HG02588 (cell line): ENCODE measurements at regions not wholly inside any gene's neighbourhood (a gene's known extent, or its start where the extent isn't known, plus 50 kb on each side); places are given as distances from the start of the nearest gene placed in this dataset.

Experiments used
- ATAC-seq: cut with Tn5 transposase; IDR thresholded peaks from one replicate; pipeline ENCODE4 v1.9.1; 2021; ENCODE audit warnings: mild to moderate bottlenecking, moderate library complexity; ENCODE audit not compliant: unreplicated experiment

GRCh38 chr4:100086766-100087431, 103.4 kb downstream of the DDIT4L start:
- ATAC-seq, result no peak

- no peak for ATAC-seq
These were observed 105.4 kb downstream of the DDIT4L start for GRCh38 chr4:100084892-100085291.

DNA sequence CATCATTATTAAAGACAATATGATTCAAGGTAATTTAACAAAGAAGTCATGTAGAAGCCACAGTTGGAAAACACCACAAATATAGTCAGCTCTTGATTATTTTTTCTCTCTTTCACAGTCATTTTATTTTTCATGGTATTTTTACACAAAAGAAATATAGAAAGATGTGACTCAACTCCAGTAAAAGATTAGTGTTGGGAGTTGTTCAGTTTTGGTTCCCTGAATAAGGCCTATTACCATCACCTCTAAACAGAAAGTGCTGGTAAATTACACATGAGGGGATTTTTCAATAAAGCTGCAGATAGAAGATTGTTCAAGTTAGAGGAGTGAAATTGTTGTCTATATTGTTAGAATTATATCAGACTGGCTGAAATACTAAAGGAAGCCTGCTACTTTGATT, 107.0 kb downstream of the DDIT4L start:
- peak; percentile 52 for ATAC-seq

DNA sequence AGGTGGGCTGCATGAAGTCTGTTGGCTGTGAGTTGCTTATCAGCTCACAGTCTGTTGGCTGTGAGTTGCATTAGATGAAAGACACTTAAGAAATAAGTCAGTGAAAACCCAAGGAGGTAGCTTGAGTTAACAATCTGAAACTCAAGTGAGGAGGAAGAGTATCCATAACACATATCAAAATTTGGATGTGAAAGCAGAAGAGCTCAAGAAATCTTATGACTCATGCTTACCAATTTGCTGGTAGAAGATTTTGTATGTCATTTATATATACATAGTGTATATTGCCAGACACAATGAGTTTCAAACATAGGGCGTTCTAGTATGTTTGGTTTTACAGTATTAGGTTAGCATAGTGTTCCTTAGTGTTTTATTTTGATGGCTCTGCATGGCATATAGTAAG, 107.4 kb downstream of the DDIT4L start:
- no peak for ATAC-seq

- no peak for ATAC-seq
These were observed 108.8 kb downstream of the DDIT4L start for GRCh38 chr4:100081491-100081890.

- no peak for ATAC-seq
These were observed 111.0 kb downstream of the DDIT4L start for GRCh38 chr4:100079264-100079663.

GRCh38 chr4:100076753-100077152, 113.5 kb downstream of the DDIT4L start:
- ATAC-seq, result no peak

DNA sequence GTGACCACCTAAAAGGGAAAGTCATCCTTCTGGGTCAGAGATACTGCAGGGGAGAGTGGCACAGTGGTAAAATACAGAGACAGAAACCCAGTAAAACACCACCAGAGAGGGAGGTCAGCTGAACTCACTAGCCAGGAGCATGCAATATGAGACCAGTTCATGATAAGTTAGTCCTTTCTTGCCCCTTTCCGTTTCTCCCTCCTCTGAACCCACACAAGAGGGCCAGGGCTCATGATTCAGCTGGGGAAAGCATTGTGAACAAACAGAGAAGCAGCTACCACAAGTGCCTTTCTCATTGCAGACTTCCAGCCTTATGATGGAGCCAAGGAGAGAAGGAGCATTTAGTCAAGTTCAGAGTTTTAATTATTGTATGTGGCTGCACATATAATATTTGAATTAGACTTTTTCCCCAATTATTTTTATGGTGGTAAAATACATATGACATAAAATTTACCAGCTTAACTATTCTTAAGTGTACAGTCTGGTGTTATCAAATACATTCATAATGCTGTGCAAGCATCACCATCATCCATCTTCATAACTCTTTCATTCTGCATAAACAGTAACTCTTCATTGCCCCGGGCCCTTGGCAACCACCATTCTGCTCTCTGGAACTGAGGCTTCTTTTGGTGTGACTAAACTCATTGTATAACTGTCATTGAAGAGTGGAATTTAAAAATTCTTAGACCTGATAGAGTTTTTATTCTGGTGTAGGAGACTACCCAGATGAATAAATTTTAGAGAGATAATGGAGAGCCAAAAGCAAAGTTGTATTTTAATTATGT, 114.6 kb downstream of the DDIT4L start:
- no peak for ATAC-seq

DNA sequence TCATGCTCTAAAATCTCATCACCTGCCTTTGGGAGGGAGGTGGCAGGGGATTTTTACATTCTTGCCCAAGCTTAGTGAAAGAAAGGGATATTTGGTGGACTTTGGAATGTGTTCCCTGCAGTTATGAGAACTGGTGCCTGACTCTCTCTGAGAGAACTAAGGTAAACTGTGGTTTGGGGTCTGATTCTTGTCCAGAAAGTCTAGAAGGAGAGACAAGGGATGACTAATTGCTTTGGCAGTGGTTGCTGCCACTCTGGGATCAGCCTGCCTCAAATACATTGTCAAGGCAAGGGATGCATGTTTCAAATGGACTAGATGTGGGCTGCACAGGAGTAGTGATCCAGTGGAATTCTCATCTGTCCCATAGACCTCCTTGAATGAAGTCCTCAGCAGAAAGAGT, 115.2 kb downstream of the DDIT4L start:
- no peak for ATAC-seq

DNA sequence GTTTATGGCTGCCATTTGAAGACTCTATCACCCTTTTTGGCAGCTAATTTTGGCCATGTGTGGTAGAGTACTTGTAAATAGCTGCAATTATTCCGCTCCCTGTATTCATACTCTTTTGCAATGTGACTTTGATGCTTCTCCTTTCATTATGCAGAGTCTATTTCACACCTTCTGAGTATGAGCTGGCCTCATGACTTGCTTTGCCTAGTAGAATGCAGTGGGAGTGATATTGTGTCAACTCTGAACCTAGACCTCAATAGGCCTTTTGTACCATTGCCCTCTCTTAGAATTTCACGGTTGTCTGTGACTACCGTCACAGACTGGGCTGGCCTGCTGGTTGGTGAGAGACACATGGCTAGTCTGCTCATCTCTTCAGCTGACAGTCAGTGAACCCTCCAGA, 118.8 kb downstream of the DDIT4L start:
- no peak for ATAC-seq

DNA sequence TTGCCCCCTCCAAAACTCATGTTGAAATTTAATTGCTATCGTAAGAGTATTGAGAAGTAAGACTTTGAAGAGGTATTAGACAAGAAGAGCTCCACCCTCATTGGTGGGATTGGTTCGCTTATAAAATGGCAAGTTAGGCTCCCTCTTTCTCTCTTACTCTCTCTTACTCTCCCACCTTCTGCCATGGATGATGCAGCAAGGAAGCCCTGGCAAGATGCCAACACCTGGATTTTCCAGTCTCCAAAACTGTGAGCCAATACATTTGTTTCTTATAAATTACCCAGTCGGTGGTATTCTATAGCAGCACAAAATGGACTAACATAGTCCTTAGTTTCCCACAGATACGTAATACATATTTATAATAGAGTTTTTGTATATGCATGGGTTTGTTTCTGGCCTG, 119.4 kb downstream of the DDIT4L start:
- no peak for ATAC-seq

GRCh38 chr4:100069207-100069606, 119.1 kb upstream of the H2AZ1 start:
- ATAC-seq, result no peak

GRCh38 chr4:100067255-100067654, 117.2 kb upstream of the H2AZ1 start:
- no peak for ATAC-seq

DNA sequence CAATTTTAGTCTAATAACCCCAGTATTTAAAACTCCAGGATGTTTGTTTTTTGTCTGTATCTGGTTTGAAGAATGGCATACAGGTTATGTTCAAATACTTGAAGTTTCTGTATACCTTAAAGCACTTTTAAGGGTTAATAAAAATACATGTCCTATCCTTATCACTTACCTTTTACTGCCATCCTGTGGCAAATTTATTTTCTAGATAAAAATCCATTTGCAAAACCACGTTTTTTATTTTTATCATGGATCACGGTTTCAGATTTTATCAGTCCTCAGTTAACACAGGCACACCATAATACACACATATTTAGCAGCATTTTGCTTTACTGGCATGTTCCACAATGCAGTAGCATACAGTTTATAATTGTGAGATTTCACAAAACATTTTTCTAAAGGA, 113.3 kb upstream of the H2AZ1 start:
- no peak for ATAC-seq

DNA sequence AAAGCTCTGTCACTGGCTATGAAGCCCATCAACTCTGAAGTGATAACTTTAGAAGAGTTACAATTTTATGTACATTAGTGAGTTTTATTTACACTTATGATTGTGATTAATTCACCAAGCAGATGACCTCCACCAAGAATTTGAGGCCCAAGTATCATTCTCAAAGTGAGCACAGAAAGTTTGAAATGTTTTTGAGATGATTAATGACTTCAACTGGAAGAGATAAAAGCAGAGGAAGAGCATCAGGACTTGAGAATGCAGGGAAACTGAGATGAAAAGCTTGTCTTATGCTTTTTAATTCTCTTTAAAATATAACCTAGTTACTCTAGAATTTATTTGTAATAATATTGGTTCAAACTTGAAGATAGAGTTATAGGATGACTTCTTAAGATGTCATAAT, 112.8 kb upstream of the H2AZ1 start:
- ATAC-seq, result no peak

DNA sequence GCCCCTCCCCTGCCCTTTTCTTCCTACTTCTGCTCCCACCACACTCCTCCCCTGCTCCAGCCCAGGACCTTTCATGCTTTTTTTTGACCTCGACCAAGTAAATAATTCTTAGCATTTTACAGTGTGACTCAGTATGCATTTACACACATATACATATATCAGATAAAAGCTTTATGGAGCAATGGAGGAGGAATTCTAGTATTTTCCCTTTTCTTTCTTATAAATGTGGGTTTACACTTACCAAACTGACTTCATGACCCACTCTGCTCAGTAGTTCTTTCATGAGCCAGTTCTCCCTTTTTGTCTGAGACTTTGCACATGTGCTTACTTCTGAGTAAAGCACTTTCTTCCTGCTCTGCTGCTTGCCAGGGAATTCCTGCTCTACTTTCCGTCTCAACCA, 111.8 kb upstream of the H2AZ1 start:
- ATAC-seq, result no peak

DNA sequence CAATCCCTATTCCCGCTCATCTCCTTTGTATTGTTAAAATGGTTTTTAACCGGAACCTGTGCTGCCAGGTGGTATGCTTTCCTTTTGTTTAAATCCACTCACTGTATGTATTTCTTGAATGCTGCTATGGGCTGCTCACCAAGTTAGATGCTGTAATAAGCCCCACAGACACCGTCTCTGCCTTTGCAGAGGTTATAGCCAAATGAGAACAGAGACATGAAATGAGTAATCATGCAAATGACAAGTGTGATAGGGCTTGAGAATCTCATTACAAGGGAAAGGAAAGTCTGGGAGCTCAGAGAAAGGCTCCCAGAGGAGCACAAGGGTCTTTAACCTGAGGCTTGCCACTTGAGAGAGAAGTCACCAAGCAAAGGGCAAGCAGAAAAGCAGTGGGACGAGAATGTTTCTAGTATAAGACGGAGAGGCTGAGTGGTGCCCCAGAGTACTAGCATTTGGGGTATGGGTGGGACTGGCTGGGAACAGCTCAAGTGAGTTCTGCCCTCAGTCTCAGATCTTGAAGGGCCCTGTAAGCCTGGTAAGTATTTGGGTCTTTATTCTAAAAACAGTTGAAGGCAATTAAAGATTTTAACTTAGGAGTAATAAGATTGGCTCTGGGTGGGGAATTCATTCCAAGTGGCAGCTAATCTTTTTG, 110.8 kb upstream of the H2AZ1 start:
- ATAC-seq, result peak; percentile 62

DNA sequence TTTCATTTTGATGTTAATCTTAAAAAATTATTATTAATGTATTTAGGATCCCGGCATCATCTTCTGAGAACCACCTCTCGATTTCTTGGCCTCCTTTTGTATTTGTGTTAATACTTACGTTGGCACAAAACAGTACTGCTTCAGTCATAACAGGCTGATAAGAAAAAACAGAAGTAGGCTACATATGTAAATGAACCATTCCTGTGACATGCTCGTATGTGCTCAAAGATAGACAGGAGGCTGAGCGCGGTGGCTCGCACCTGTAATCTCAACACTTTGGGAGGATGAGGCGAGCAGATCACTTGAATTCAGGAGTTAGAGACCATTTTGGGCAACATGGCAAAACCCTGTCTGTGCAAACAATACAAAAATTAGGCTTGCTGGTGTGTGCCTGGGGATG, 109.4 kb upstream of the H2AZ1 start:
- no peak for ATAC-seq

DNA sequence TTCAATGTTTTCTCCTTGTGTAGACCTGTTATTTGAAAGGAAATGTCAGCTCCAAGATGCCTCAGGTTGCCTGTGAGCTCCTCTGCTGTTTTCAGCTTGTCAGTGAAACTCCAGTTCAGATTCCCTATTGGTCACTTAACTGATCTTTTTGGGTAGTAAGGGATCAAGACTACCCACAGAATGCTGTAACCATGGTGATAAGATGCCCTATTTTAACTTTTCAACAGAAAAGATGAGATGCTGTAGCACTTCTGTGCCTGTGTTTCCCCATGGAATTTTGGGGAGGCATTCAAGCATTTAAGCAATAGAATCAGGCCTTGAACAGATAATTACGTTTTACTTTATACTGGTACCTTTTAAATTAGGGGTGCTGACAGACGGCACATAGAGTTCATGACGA, 106.6 kb upstream of the H2AZ1 start:
- ATAC-seq, result no peak

GRCh38 chr4:100054071-100054470, 104.0 kb upstream of the H2AZ1 start:
- no peak for ATAC-seq

GRCh38 chr4:100049872-100050271, 99.8 kb upstream of the H2AZ1 start:
- no peak for ATAC-seq

GRCh38 chr4:100042711-100043110, 92.6 kb upstream of the H2AZ1 start:
- ATAC-seq, result no peak
